Kidney glomerular epithelial cell (primary cell): ENCODE measurements at regions not wholly inside any gene's neighbourhood (a gene's known extent, or its start where the extent isn't known, plus 50 kb on each side); places are given as distances from the start of the nearest gene placed in this dataset.

Experiments used
- DNase-seq: peaks from one replicate; lab custom pipeline; 2025; lab: John Stamatoyannopoulos, UW

DNA sequence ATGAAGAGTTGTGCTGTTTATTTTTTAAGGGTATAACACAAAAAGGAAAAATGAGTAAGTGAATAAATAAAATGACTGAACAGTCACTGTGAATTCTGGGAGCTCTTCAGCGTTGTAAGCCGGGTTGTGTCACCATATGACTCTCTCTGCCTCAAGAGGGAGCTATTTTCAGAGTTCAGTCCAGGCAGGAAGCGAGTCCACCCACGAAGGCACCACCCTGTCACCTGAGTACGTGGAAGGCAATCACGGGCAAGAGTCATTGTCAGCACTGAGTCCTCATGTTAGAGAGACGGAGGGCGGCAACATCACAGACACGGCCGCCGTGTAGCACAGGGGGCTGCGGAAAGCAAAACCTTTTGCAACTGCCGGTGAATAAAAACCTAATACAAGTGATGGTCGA lies 227.6 kb downstream of the UTP18 start:
- peak; percentile 5 for DNase-seq

DNA sequence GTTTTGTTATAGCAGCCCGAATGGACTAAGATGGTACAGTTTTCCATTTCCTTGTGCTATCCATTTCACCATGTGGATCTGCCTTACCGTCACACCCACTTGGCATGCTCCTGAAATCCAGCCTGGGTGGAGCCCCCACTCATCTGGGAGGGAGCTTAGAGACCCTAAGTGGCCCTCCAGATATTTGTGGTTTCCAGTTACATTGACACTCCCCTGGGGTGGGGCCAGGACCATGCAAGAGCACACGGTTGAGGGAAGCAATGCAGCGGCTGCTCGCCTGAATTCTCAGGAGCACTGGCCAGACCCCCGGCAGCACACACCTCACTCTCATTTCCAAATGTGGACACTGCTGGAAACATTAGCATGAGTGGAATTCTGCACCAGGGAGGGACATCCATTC lies 231.1 kb downstream of the UTP18 start:
- no peak for DNase-seq

DNA sequence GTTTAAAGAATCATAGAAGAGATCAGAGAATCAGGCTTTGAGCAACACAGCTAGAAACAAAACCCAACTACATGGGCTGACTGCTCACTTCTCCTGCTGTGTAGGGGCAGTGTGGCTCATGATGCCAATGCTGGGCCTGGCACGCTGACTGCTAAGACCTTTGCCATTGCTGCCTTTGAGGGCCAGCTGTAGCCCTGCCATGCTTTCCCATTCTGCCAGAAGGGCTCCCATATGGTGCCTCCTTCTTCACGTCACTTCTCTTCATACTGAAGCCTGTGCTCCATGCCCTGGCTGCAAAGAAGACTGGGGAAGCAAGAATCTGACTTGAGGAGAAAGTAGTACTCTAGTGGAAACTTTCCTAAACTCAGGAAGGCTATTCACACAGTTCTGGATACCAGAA lies 232.9 kb downstream of the UTP18 start:
- DNase-seq: no peak

DNA sequence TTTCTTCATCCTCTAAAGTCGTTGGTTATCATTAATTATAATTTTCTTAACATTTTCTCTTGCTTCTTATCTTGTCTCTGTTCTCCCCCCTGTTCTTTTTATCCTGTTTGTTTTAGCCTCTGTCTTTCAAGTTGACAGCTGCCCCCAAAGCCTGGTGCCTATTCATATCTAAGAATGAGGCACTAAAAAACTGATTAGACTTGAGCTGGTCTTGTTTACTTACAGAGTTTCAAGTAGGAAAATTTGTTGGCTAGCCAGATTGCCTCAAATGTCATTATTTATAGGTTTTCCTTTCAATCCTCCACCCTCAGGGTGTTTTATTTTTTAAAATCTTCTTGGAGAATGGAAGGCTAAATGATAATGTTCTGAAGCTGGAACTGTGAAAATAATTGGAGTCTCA lies 236.0 kb downstream of the UTP18 start:
- DNase-seq: no peak

DNA sequence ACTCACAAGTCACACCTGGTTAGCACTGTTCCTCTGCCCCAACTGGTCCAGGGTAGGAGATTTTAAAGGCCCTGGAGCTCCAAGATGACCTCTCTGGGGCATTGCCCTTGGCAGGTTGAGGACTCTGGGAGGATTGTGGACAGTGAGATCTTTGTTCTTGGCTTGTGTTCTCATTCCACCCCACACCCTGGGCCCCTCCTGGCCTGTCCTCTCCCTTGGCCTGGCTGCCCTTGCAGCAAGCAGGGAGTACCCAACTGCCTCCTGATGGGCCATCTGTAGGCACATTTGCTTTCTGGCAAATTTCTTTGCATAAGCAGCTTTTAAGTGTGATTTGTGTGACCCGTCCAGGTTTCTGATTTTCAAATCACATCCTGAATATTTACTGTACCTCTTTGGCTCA lies 239.6 kb downstream of the UTP18 start:
- DNase-seq: no peak

DNA sequence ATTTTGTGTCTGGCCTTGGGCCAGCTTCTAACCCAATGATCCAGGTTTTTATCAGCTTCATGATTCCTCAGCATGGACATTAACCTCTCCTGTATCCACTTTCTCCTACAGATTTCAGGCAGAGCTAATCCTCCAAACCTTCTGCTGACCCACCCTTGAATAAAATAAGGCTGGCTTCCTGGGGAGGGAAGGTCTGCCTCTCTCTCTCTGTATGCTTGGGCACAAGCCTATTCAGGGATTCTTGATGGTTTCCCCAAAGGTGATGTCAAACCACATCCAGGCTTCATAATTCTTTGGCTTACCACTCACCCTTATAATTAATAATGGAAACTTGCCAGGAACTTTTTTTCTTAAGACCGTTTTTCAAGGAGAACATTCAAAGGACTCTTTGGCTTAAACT lies 240.1 kb downstream of the UTP18 start:
- no peak for DNase-seq

DNA sequence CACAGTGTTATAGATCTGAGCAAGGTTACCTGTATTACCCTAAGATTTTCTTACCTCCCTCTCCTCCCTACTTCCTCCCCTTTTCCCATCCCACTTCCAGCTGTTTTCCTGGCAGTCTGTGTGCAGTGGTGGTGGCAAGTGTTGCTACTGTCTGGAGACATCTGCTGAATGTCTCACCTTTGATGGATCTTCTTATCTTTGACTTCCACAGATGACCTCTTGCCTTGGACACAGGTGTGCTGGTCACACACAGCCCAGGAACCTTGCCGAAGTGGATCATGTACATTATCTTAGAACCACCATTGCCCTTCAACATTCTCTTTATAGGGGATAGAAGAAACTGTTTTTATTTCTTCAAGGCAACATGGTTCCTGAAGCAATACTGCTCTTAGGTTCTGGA lies 245.1 kb downstream of the UTP18 start:
- no peak for DNase-seq

DNA sequence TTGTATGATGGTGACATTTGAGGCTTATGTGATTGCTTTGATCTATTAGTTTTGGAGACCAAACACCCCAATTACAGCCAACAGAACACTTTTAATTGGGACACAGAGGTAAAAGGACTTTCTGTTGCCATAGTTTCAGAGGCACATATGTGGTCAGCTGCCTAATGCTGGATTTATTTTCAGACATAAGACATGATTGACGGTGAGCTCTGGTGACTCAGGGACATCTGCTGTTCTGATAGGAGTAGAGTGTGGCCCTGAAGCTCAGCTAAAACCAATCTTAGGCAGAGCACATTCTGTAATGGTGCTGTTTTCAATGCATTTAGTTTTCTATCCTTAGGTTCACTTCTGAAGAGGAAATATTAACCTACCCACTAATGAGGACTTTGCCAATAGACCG lies 247.1 kb downstream of the UTP18 start:
- DNase-seq: no peak

DNA sequence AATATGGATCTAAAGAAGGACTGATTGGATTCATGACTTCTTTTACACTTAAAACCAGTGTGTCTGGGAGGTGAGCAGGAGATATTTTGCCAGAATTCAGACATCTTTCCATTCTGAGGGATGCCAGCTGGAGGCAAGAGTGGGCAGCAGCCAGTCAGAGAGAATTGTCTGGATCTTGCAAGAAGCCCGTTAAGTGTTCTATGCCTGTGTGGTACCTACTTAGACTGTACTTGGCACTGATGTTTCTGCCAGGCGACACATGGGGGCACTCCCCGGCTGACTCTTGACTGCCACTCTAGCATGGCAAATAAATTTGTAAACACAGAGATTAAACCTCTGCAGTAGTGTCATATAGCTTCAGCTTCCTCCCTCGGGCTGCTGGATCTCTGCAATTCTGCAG lies 247.7 kb downstream of the UTP18 start:
- no peak for DNase-seq

DNA sequence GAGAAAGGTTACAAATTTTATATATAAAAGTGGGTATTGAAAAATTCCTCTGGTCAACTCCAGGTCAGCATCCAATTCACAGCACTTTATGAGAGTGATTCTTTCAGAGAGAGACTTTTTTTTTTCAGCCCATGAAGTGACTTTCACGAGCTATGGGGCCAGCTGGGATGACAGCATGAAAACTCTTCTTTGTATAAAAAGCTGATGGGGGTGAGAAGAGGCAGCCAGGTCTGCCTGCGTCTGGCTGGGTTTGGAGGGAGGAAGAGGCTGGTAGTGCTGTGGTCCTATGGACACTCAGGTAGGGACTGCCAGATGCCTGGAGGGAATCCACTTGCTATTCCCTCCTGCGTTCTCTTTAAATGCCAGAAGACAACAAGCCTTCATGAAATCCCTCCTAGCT lies 250.6 kb downstream of the UTP18 start:
- no peak for DNase-seq

DNA sequence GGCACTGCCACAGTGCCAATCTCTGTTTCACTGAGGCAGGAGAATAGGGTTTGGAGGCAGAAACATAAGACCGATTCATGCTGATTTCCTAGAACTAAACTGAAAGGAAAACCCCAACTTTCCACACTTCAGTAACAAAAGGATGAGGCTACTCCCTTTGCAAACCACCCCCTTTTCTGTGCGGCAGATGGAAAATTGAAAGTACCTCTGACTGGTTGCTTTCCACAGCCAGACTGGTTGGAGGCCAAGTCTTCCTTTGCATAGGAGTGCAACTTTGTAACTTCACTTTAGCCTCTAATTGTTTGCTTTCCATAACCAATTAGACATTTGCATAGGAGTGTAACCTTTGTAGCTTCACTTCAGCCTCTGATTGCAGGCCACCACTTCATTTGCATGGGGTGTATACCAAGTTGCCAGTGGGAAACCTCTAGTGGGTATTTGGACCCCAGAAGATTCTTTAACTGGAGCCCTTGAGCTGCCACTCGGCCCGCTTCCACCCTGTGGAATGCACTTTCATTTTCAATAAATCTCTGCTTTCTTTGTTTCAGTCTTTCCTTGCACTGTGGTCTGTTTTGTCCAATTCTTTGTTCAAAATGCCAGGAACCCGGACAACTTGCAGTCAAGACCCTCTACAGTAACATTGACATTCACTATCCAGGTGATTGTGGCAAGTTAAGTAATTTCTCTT lies 252.0 kb downstream of the UTP18 start:
- no peak for DNase-seq

DNA sequence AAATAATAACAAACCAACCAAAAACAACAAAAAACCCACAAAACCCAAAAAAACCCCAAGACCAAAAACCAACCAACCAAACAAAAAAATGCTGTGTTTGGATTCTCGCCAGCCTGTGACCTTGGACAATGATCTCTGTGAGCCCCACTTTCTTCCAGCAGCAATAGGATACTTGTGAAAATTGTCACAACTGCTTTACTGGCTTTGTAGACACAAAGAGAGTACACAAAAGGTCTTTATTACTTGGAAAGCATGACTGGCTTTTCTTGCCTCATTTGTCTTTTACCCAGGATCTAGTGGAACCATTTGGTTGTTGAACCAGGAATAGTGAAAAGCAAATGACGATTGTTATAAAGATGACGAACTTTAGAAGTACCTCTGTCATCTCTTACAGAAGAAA lies 256.6 kb downstream of the UTP18 start:
- no peak for DNase-seq

DNA sequence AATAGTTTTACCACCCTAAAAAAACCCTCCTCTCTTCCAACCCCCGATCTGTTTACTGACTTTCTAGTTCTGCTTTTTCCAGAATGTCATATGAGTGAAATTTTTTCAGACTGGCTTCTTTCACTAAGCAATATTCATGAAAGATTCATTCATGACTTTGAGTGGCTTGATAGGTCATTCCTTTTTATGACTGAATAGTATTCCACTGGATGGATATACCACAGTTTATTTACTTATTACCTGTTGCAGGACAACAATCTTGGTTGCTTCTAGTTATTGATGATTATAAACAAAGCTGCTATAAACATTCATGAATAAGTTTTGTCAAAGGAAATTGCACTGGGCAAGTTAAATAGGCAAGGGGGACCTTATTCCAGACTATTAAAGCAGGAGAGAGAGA lies 264.2 kb downstream of the UTP18 start:
- DNase-seq: no peak

DNA sequence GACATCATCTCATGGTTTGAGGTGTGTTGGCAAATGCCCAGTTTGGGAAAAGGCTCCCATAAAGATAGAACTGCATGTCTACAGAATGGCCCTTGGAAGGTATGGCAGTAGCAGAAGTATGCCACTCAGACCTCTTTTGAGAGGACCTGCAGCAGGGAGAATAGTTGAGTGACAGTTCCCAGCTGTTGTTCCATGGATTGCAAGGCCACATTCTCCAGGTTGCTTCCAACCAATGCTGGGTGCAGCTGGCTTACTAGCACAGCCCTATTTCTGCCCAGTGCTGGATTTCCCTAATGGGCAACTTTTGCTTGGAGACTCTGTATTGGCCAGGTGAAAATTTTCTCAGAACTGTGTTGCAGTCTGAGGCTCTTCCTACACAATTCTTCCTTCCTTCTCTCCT lies 266.2 kb downstream of the UTP18 start:
- no peak for DNase-seq

DNA sequence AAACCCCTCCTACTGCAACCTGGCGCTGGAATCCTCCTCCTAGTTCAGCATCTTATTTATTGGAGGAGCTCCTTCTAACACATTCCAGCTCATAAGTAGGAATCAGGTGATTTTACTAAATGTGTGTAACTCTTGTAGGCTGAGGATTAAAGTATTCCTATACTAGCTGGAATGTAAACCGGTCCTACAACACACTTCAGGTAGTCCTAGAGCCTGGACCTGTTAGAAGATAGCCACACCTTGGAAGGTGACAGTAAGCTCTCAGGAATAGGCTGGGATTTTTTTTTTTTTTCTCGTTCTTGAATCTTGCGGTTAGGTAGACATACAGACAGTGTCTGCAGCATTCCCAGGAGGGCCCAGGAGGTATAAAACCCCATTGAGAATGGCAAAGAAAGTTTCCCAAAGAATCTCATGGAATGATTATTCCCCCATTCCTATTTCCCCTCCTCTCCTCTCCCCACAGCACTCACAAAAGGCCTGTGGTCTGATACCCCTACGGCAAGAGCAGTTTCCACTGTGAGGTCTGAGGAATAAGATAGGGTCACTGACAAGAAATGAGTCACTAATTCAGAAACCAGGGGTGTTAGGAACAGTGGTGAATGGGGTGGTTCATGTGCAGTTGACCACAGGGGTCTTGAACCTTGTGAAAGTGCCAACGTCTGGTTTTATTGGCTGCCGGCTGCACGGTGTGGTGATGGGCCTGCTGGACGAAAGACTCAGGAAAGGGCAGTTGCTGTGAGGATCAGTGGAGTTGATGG lies 267.1 kb downstream of the UTP18 start:
- DNase-seq: no peak

DNA sequence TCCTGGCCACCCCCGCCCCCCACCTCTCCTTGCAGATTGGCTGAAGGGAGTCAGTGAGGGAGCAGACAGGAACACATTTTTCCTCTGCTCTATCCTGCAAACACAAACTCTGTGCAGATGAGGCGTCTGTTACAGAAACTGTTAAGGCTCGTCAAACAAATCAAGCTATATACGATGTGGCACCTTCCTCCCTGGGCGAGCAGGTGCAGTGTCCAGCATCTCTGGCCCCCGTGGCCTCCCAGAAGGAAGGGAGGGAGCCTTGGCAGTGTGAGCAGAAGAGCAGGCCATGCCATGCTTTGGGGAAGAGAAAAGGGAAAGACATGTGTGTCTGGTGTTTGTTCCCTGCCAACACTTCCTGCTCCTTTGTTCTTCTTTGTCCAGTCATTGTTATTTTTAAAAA lies 267.8 kb downstream of the UTP18 start:
- DNase-seq: no peak

DNA sequence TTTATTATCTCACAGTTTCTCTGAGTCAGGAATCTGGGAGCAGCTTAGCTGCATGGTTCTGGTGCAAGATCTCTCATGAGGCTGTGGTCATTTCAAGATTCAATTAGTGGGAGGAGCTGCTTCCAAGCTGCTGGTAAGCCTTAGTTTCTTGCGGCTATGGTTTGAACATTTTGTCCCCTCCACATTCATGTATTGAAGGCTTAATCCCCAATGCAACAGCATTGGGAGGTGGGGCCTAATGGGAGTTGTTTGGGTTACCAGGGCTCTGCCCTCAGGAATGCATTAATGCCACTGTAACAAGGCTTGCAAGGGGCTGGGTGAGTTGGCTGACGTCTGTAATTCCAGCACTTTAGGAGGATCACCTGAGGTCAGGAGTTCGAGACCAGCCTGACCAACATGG lies 272.9 kb downstream of the UTP18 start:
- no peak for DNase-seq

DNA sequence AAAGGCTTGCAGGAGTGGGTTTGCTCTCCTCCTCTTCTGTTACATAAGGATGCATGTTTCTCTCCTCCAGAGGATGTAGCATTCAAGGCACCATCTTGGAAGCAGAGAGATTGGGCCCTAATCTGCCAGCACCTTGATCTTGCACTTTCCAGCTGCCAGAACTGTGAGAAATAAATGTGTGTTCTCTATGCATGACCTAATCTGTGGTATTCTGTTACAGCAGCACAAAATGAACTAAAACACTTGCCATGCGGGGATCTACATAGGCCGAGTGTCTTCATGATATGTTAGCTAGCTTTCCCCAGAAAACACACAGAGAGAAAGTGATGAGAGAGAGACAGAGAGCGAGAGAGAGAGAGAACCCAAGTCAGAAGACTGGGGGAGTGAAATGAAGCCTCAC lies 273.5 kb downstream of the UTP18 start:
- DNase-seq: no peak

DNA sequence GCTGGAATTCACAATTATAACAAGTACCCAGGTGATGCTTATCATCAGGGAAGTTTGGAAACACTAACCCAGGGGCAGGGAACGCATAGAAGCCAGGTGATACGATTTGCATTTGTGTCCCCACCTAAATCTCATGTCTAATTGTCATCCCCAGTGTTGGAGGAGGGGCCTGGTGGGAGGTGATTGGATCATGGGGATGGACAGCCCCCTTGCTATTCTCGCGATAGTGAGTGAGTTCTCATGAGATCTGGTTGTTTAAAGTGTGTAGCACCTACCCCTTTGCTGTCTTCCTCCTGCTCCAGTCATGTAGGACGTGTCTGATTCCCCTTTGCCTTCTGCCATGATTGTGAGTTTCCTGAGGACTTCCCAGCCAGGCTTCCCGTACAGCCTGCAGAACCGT lies 276.3 kb downstream of the UTP18 start:
- no peak for DNase-seq

DNA sequence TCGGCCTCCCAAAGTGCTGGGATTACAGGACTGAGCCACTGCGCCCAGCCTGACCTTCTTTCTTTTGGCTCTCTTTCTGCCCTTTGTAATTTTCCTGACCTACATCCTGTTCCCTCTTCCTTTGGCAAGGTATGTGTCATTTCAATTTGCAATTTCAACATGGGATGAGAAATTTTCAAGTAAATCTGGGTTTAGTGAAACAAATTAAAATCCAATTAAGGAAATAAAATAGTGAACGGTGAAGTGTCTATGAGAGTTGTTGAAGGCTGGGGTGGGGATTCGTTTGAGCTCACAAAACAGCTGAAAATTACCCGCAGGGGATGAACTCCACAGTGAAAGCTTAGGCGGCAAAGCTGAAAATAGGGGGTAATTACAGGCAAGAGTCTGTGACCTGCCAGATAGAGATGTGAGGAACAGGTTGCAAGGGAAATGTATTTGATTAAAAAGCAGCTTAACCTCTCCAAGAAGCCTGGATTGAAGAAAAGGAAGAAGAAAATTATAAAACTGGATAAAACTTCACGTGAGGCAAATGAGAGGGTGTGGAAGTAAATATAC lies 277.7 kb downstream of the UTP18 start:
- DNase-seq: no peak

DNA sequence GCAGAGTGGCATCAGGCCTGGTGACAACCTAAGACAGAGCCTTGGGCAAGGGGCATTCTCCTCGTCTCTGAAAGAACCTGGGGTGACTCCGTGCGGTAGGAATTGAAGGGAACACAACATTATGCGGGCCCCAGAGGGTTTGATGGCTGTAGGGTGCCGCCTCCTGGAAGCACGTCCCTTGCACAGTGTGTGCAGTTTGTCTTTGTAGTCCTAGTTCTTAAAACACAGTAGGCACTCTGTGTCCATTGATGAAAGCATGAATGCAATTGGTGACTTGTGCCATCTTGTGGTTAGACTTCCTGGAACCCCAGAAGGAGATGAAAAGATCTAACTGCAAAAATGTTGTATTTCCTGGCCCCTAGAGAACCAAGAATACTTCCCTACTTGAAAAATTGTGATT lies 279.8 kb downstream of the UTP18 start:
- no peak for DNase-seq

DNA sequence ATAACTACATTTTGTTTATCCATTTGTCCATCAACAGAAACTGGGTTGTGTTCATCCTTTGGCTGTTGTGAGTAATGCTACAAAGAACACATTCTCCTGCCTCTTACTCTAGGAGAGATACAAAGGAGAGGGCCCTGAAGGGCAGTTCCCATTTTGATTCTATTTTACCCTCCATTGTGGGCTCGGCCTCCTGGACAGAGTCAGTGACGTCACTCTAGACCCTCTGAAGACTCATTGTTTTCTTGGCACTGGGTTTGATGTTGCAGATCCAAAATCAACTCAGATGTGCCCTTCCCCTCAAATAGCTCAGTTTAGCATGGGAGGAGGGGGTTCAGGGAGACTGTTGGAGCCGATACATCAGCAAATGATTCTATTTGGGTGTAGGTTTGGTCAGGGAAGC lies 280.9 kb downstream of the UTP18 start:
- DNase-seq: no peak

DNA sequence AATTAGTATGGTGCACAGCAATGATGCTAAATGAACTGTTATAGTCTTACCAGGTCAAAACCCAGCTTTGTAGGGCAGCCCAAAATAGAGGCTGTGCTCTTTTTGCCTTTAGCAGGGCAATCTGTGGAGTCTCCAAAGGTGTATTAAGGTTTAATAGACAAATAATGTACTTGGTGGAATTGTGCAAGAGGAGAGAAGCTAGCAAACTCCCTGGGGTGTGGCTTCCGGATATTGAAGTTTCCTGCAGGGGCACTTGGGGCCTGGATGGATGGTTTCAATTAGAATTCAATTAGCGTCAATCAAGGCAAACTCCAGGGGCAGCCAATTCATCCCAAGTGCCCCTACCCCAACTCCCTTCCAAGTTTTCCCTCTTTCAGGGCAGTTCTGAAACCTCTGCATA lies 285.8 kb downstream of the UTP18 start:
- no peak for DNase-seq

DNA sequence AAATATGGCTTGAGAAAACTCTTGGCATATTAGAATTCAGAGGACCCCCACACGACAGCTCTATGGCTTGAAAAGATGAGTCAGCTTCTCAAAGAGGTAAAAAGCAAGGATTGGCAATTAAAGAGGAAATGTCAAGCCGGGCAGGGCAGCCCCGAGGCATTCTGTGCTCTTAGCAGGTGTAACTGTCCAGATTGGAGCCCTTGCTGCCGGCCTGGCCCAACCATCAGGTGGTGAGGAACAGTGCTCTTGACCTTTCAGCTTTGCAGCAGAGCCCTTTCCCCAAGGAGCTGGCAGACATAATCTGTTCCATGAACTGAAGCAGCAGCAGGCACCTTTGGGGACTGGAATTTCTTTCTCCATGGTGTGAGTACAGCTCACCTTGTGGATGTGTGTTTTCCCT lies 287.8 kb downstream of the UTP18 start:
- DNase-seq: no peak
